ENCODE measurements at regions not wholly inside any gene's neighbourhood (a gene's known extent, or its start where the extent isn't known, plus 50 kb on each side); places are given as distances from the start of the nearest gene placed in this dataset.

DNA sequence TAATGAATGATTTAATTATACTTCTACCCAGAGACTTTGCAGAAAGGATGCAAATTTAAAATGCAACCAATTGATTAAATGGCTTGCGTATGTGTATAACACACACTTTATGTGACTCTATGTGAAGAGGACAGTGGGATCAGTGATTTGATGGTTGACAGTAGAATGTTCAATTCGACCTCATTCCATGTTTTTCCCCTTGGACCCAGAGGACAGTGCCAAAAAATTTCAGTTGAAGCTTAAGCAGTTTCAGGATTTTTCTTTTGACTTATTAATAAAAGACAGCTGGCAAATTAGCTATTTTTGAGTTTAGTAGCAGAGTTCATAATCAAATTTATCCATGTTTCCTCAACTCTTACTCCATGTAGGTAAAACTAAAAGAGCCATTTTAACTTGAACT, 742.4 kb upstream of the NR2F2 start:
- Histone ChIP-seq H3K9me3 (no peaks in the 10 kb centered on the region), H3K4me1 (no peaks in the 10 kb centered on the region), H3K36me3 (no peaks in the 10 kb centered on the region), H3K27me3 (no peaks in the 10 kb centered on the region), H3K4me3 (no peak overlapping the region), H3K27ac (no peak overlapping the region)
- TF ChIP-seq, protein P1, sequence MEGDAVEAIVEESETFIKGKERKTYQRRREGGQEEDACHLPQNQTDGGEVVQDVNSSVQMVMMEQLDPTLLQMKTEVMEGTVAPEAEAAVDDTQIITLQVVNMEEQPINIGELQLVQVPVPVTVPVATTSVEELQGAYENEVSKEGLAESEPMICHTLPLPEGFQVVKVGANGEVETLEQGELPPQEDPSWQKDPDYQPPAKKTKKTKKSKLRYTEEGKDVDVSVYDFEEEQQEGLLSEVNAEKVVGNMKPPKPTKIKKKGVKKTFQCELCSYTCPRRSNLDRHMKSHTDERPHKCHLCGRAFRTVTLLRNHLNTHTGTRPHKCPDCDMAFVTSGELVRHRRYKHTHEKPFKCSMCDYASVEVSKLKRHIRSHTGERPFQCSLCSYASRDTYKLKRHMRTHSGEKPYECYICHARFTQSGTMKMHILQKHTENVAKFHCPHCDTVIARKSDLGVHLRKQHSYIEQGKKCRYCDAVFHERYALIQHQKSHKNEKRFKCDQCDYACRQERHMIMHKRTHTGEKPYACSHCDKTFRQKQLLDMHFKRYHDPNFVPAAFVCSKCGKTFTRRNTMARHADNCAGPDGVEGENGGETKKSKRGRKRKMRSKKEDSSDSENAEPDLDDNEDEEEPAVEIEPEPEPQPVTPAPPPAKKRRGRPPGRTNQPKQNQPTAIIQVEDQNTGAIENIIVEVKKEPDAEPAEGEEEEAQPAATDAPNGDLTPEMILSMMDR (IDR thresholded peaks at IDR 0.05) = no peak
- intact Hi-C loops (cut with DNase I) = no loop called here
- DNase-seq = no peak
- ATAC-seq = no peak

DNA sequence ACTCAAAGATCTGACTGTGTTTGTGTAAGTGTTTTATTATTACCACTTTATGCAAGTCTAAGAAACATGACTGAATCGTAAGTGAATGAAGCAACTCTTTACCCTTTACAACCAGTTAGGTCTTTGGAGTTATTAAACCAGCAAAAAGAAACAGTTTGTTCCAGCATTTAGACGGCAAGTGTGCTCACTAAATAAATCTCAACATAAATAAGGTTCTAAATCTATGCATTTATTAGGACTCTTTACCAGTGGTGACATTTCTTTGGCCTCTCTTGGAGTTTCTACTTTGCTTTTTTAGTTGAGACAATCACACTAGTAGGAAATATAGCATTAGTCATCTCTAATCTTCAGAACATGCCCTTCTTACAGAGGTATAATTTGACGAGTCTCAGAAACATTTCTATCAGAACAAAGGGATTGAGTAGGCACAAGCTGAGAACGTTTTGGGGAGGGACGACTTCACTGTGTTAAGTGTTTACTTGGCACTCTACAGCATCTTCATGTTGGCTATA, 739.9 kb upstream of the NR2F2 start:
- Histone ChIP-seq H3K9me3 (no peaks in the 10 kb centered on the region), H3K27ac (no peak overlapping the region), H3K4me1 (no peaks in the 10 kb centered on the region), H3K27me3 (no peaks in the 10 kb centered on the region), H3K4me3 (no peak overlapping the region), H3K36me3 (no peaks in the 10 kb centered on the region)
- TF ChIP-seq, protein P1 (IDR thresholded peaks at IDR 0.05) = no peak
- intact Hi-C loops (cut with DNase I) = no loop called here
- no peak for DNase-seq
- peak; percentile 69 for ATAC-seq

DNA sequence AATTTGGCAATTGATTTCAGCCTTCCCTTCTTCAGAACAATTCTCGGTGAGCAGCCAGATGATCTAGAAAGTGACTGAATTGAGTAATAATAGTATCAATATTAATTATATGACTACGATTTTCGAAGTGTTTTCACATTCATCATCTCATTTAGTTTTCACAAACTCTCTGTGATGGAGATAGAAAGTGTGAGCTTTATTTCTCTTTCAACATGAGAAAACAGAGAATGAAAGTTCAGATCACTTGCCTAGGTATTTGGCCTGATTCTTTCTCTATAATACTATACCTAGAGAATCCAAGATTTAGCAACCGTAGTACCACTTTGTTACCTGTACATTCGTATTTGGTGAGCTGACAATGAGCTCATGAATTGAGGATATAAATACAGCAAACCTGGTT, 739.2 kb upstream of the NR2F2 start:
- Histone ChIP-seq H3K36me3 (no peaks in the 10 kb centered on the region), H3K4me3 (no peak overlapping the region), H3K4me1 (no peaks in the 10 kb centered on the region), H3K27me3 (no peaks in the 10 kb centered on the region), H3K27ac (no peak overlapping the region), H3K9me3 (no peaks in the 10 kb centered on the region)
- intact Hi-C loops (cut with DNase I) = no loop called here
- DNase-seq = no peak
- ATAC-seq = no peak
- TF ChIP-seq, protein P1 (IDR thresholded peaks at IDR 0.05) = no peak

DNA sequence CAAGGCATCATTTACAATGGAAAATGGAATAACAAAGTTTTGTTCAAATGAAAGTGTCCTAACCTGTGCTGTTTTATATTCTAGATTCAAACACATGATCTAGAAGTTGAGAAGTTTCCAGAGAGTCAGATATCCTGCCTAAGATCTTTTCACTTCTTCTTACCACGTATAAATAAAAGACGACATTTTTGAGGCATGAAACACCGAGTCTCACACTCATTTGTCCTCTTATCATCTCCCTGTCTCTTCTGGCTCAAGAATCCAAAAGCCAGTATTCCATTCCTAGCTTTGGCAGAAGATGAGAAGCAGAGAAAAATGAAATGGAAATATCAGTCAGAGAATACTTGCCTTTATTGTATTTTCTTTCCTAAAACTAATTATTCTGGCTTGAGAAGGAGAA, 738.6 kb upstream of the NR2F2 start:
- intact Hi-C loops (cut with DNase I) = no loop called here
- H3K4me3 ChIP-seq = no peak overlapping the region
- no peaks in the 10 kb centered on the region for H3K27me3 ChIP-seq
- TF ChIP-seq, protein P1 (IDR thresholded peaks at IDR 0.05) = no peak
- no peak for DNase-seq
- no peak for ATAC-seq
- H3K27ac ChIP-seq = no peak overlapping the region
- no peaks in the 10 kb centered on the region for H3K4me1 ChIP-seq
- H3K9me3 ChIP-seq = no peaks in the 10 kb centered on the region
- H3K36me3 ChIP-seq = no peaks in the 10 kb centered on the region

DNA sequence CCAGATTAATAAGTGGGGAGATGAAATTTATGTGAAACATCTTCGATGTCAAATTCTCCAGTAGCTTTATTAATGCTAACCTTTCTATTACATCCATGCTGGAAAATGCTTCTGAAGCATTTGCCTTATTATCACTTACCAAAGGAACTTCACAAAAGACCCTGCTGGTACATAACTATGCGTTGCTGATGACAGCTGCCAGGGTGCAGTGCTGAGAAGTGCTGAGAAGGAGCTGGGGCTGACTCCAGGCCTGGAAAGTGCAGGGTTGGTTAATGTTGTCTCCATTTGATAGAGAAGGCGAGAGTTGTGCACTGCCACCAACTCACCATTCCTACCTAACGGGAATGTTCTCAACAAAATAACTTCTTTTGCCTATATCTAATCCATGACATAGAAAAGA, 736.0 kb upstream of the NR2F2 start:
- Histone ChIP-seq H3K4me3 (no peak overlapping the region), H3K9me3 (no peaks in the 10 kb centered on the region), H3K27me3 (no peaks in the 10 kb centered on the region), H3K27ac (no peak overlapping the region), H3K4me1 (no peaks in the 10 kb centered on the region), H3K36me3 (no peaks in the 10 kb centered on the region)
- intact Hi-C loops (cut with DNase I) = no loop called here
- DNase-seq (no peak), ATAC-seq (no peak)
- TF ChIP-seq, protein P1 (IDR thresholded peaks at IDR 0.05) = no peak
